Renal cortical epithelial cell (primary cell): ENCODE measurements at regions not wholly inside any gene's neighbourhood (a gene's known extent, or its start where the extent isn't known, plus 50 kb on each side); places are given as distances from the start of the nearest gene placed in this dataset.
"Not testable (repeated sequence)": the region's sequence is repeated elsewhere in the genome, so short reads cannot be mapped to it uniquely, and the experiment has no call there.

Experiments
- DNase-seq: peaks from one replicate; pipeline ENCODE4 v3.0.0-alpha.2; 2011; ENCODE audit warnings: low read depth

- peak; percentile 18 for DNase-seq
These were observed 133.4 kb downstream of the EHF start for GRCh38 chr11:34754171-34754823.

- DNase-seq, result no peak
These were observed 130.0 kb downstream of the EHF start for GRCh38 chr11:34750692-34751405.

- DNase-seq, result peak; percentile 88
These were observed 129.1 kb downstream of the EHF start for GRCh38 chr11:34749666-34750659.

GRCh38 chr11:34748036-34748435 is 127.1 kb downstream of the EHF start:
- no peak for DNase-seq

GRCh38 chr11:34747251-34747650 is 126.4 kb downstream of the EHF start:
- no peak for DNase-seq

GRCh38 chr11:34745195-34745594 is 124.3 kb downstream of the EHF start:
- no peak for DNase-seq

GRCh38 chr11:34744511-34744910 is 123.6 kb downstream of the EHF start:
- DNase-seq, result no peak

GRCh38 chr11:34738237-34738636 is 117.3 kb downstream of the EHF start:
- DNase-seq, result no peak

GRCh38 chr11:34732831-34733230 is 111.9 kb downstream of the EHF start:
- DNase-seq, result no peak

GRCh38 chr11:34731603-34732002 is 110.7 kb downstream of the EHF start:
- no peak for DNase-seq

GRCh38 chr11:34730544-34731295 is 109.8 kb downstream of the EHF start:
- peak; percentile 40 for DNase-seq

GRCh38 chr11:34728609-34729008 is 107.7 kb downstream of the EHF start:
- DNase-seq, result no peak

GRCh38 chr11:34727228-34727737 is 106.4 kb downstream of the EHF start:
- no peak for DNase-seq

- DNase-seq, result no peak
These were observed 104.1 kb downstream of the EHF start for GRCh38 chr11:34724973-34725372.

GRCh38 chr11:34721646-34722045 is 100.8 kb downstream of the EHF start:
- DNase-seq, result peak; percentile 67

- DNase-seq, result no peak
These were observed 98.5 kb downstream of the EHF start for GRCh38 chr11:34719303-34719848.

- not testable (repeated sequence) for DNase-seq
These were observed 92.7 kb downstream of the EHF start for GRCh38 chr11:34713631-34714030.
